A673 (cell line): ENCODE measurements at regions not wholly inside any gene's neighbourhood (a gene's known extent, or its start where the extent isn't known, plus 50 kb on each side); places are given as distances from the start of the nearest gene placed in this dataset.

ENCODE experiments used
- CTCF ChIP-seq: fragments of 300-800, 200-600 bp; sonication (generic); conservative IDR thresholded peaks from 2 replicates; pipeline ENCODE4 v1.5.1; 2017; ENCODE audit warnings: low read depth, mild to moderate bottlenecking, antibody characterized with exemption, low read length, moderate library complexity, mixed read lengths
- EZH2 ChIP-seq: fragments of 200-600 bp; sonication (generic); IDR thresholded peaks from 2 replicates; pipeline ENCODE4 v1.6.1; 2017; ENCODE audit warnings: borderline replicate concordance, low read depth, mild to moderate bottlenecking, mixed read lengths, antibody characterized with exemption, low read length; ENCODE audit not compliant: poor library complexity, severe bottlenecking

- no peak for TF ChIP-seq CTCF
- no peak for TF ChIP-seq EZH2
Observed at GRCh38 chr4:138918169-138918869, 97.3 kb upstream of the NOCT start.
